ENCODE measurements at regions not wholly inside any gene's neighbourhood (a gene's known extent, or its start where the extent isn't known, plus 50 kb on each side); places are given as distances from the start of the nearest gene placed in this dataset.

GRCh38 chr5:61657010-61657409, 325.0 kb downstream of the ZSWIM6 start:
- no peak for ATAC-seq
- Histone ChIP-seq H3K9me3 (no peaks in the 10 kb centered on the region), H3K36me3 (no peaks in the 10 kb centered on the region), H3K27ac (no peak overlapping the region), H3K4me1 (peaks cover 0 to 12% (median 1%) of the 10 kb centered on the region in 12 donors), H3K4me3 (no peak overlapping the region), H3K27me3 (no peaks in the 10 kb centered on the region)
- DNase-seq: no peak
- intact Hi-C loops (cut with DNase I): loop anchor here (5.0 to 10.0 kb wide), 10 partner anchors 240 to 702 kb away; partner anchors contain the start of genes SMIM15 (in 7 of the 10) and ZSWIM6 (in 6 of the 10)
- TF ChIP-seq CTCF (IDR thresholded peaks at IDR 0.05): no peak
- no peak for TF ChIP-seq POLR2A (IDR thresholded peaks at IDR 0.05)
- WGBS, 4 donors: 76 to 88% (median 86%) methylated on average over 7 of the region's 7 CpGs

- intact Hi-C loops (cut with DNase I): loop anchor here (2.0 to 10.0 kb wide), 15 partner anchors 31 to 703 kb away; partner anchors contain the start of genes SMIM15 (in 8 of the 10) and ZSWIM6 (in 6 of the 10)
- H3K27ac ChIP-seq: no peak overlapping the region
- H3K9me3 ChIP-seq: no peaks in the 10 kb centered on the region
- H3K4me1 ChIP-seq: peaks cover 0 to 12% (median 1%) of the 10 kb centered on the region in 12 donors
- DNase-seq (no peak), ATAC-seq (no peak)
- no peak overlapping the region for H3K4me3 ChIP-seq
- 75 to 87% (median 79%) methylated on average over 3 of the region's 3 CpGs for WGBS, 4 donors
- TF ChIP-seq POLR2A (IDR thresholded peaks at IDR 0.05) (no peak), CTCF (IDR thresholded peaks at IDR 0.05) (no peak)
- no peaks in the 10 kb centered on the region for H3K27me3 ChIP-seq
- no peaks in the 10 kb centered on the region for H3K36me3 ChIP-seq
Observed at GRCh38 chr5:61657686-61658085, 325.6 kb downstream of the ZSWIM6 start.

GRCh38 chr5:61658592-61659008, 326.5 kb downstream of the ZSWIM6 start:
- DNase-seq (peak; percentile 79 to 93 (median 85)), ATAC-seq (peak; percentile 80 to 92 (median 92))
- intact Hi-C loops (cut with DNase I): loop anchor here (2.0 to 10.0 kb wide), 15 partner anchors 32 to 704 kb away; partner anchors contain the start of genes SMIM15 (in 8 of the 10) and ZSWIM6 (in 6 of the 10)
- Histone ChIP-seq H3K27me3 (no peaks in the 10 kb centered on the region), H3K4me1 (peaks cover 0 to 12% (median 1%) of the 10 kb centered on the region in 12 donors), H3K4me3 (peak overlapping the region in 8 of 12 donors; percentile 5 to 42 (median 27)), H3K9me3 (no peaks in the 10 kb centered on the region), H3K27ac (peak overlapping the region in 4 of 12 donors; percentile 42 to 64 (median 62)), H3K36me3 (no peaks in the 10 kb centered on the region)
- 18 to 24% (median 22%) methylated on average over 9 of the region's 9 CpGs for WGBS, 4 donors
- peak; percentile 86 to 97 (median 92) for TF ChIP-seq CTCF (IDR thresholded peaks at IDR 0.05)
- no peak for TF ChIP-seq POLR2A (IDR thresholded peaks at IDR 0.05)

GRCh38 chr5:61659221-61659696, 327.2 kb downstream of the ZSWIM6 start:
- no peaks in the 10 kb centered on the region for H3K9me3 ChIP-seq
- TF ChIP-seq POLR2A (IDR thresholded peaks at IDR 0.05) (no peak), CTCF (IDR thresholded peaks at IDR 0.05) (no peak)
- intact Hi-C loops (cut with DNase I): loop anchor here (2.0 to 10.0 kb wide), 15 partner anchors 32 to 704 kb away; partner anchors contain the start of genes SMIM15 (in 8 of the 10) and ZSWIM6 (in 6 of the 10)
- peak overlapping the region in 8 of 12 donors; percentile 5 to 42 (median 27) for H3K4me3 ChIP-seq
- WGBS, 4 donors: 52 to 63% (median 58%) methylated on average over 13 of the region's 13 CpGs
- H3K27ac ChIP-seq: peak overlapping the region in 4 of 12 donors; percentile 42 to 64 (median 62)
- no peaks in the 10 kb centered on the region for H3K27me3 ChIP-seq
- DNase-seq (peak in 4 of 5 donors; percentile 25 to 77 (median 50)), ATAC-seq (peak; percentile 91 to 96 (median 92))
- H3K36me3 ChIP-seq: no peaks in the 10 kb centered on the region
- peaks cover 0 to 12% (median 1%) of the 10 kb centered on the region in 12 donors for H3K4me1 ChIP-seq
